Mesendoderm (in vitro differentiated cells): ENCODE measurements at regions not wholly inside any gene's neighbourhood (a gene's known extent, or its start where the extent isn't known, plus 50 kb on each side); places are given as distances from the start of the nearest gene placed in this dataset.
A peak's percentile ranks its signal among the peaks of the same experiment; 100 is the strongest.
"Not testable (repeated sequence)": the region's sequence is repeated elsewhere in the genome, so short reads cannot be mapped to it uniquely, and the experiment has no call there.

ENCODE experiments used
- DNase-seq: peaks from one replicate; pipeline ENCODE4 v3.0.0; 2013
- H2AK5ac ChIP-seq: 2 replicates; pipeline ENCODE4 v1.6.1; 2013; ENCODE audit warnings: low read length, inconsistent platforms
- H2BK120ac ChIP-seq: 2 replicates; pipeline ENCODE4 v1.6.1; 2013; ENCODE audit warnings: low read depth, mild to moderate bottlenecking, low read length, moderate library complexity, mixed read lengths
- H2BK15ac ChIP-seq: replicated peaks from 2 replicates; pipeline ENCODE4 v1.6.1; 2013; ENCODE audit warnings: low read depth, mild to moderate bottlenecking, moderate library complexity
- H2BK5ac ChIP-seq: 2 replicates; pipeline ENCODE4 v1.6.1; 2013; ENCODE audit warnings: low read length, inconsistent platforms
- H3K18ac ChIP-seq: 2 replicates; pipeline ENCODE4 v1.6.1; 2013; ENCODE audit warnings: mild to moderate bottlenecking, low read length, mixed read lengths
- H3K23ac ChIP-seq: one replicate; pipeline ENCODE4 v1.6.1; 2013; ENCODE audit warnings: low read length
- H3K27ac ChIP-seq: 2 replicates; pipeline ENCODE4 v1.5.1; 2013; ENCODE audit warnings: low read depth, mild to moderate bottlenecking, inconsistent platforms, low read length, moderate library complexity
- H3K27me3 ChIP-seq: 2 replicates; pipeline ENCODE4 v1.6.1; 2013; ENCODE audit warnings: low read length, control low read depth, mild to moderate bottlenecking, inconsistent platforms; ENCODE audit not compliant: insufficient read depth, poor library complexity
- H3K36me3 ChIP-seq: 2 replicates; pipeline ENCODE4 v1.6.1; 2013; ENCODE audit warnings: low read length, inconsistent platforms; ENCODE audit not compliant: control insufficient read depth, insufficient read depth
- H3K4ac ChIP-seq: one replicate; pipeline ENCODE4 v1.6.1; 2013; ENCODE audit warnings: low read depth, mild to moderate bottlenecking, low read length, moderate library complexity
- H3K4me1 ChIP-seq: 2 replicates; pipeline ENCODE4 v1.6.1; 2013; ENCODE audit warnings: low read depth, low read length, inconsistent platforms; ENCODE audit not compliant: control insufficient read depth
- H3K4me2 ChIP-seq: 2 replicates; pipeline ENCODE4 v1.6.1; 2013; ENCODE audit warnings: low read length
- H3K4me3 ChIP-seq: 2 replicates; pipeline ENCODE4 v1.5.1; 2013; ENCODE audit warnings: mild to moderate bottlenecking, low read length
- H3K56ac ChIP-seq: one replicate; pipeline ENCODE4 v1.6.1; 2013; ENCODE audit warnings: low read length
- H3K79me1 ChIP-seq: 2 replicates; pipeline ENCODE4 v1.6.1; 2013; ENCODE audit warnings: low read length, inconsistent platforms
- H3K79me2 ChIP-seq: 2 replicates; pipeline ENCODE4 v1.6.1; 2013; ENCODE audit warnings: mild to moderate bottlenecking, low read length; ENCODE audit not compliant: control insufficient read depth, insufficient read depth
- H3K9ac ChIP-seq: 2 replicates; pipeline ENCODE4 v1.6.1; 2013; ENCODE audit warnings: low read length, inconsistent platforms
- H4K5ac ChIP-seq: one replicate; pipeline ENCODE4 v1.6.1; 2013; ENCODE audit warnings: low read length
- H4K8ac ChIP-seq: one replicate; pipeline ENCODE4 v1.6.1; 2013; ENCODE audit warnings: low read depth, mild to moderate bottlenecking, control low read depth, low read length, moderate library complexity
- WGBS: extraction: QIAGEN DNeasy Blood & Tissue Kit; methylation state at CpG from one replicate; pipeline ENCODE4 v1.1.7; 2013; ENCODE audit warnings: low lambda C conversion rate, missing lambda C conversion rate; ENCODE audit not compliant: insufficient coverage; ENCODE audit errors: extremely low coverage; 5-methylcytosine and 5-hydroxymethylcytosine counted together

DNA sequence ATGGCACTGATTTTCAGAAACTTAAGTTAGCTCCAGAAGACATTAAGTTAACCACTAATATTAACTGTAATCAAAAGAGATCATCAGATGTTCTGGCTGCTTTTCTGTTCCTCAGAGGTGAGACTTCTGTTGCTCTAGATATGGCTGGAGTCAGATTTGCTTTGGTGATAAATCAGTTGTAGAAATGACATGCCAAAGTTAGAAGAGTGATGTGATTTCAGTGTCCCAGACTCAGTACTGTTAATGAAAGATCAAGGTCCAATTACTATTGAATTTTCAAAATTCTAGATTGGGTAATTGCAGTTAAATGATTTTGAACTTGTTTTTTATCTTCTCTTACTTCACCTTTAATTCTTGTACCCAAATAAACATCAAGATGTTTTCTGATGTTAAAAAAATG, 402.4 kb upstream of the SYNCRIP start:
- Histone ChIP-seq H3K27me3 (no peaks in the 10 kb centered on the region), H3K4me3 (no peak overlapping the region), H3K4ac (no peak overlapping the region), H3K79me1 (no peaks in the 10 kb centered on the region), H3K4me1 (no peaks in the 10 kb centered on the region), H3K23ac (no peak overlapping the region), H3K9ac (no peak overlapping the region), H4K8ac (no peak overlapping the region), H3K4me2 (no peak overlapping the region), H4K5ac (no peak overlapping the region), H2BK5ac (no peak overlapping the region), H2BK120ac (no peak overlapping the region), H2AK5ac (no peak overlapping the region), H3K36me3 (no peaks in the 10 kb centered on the region), H3K18ac (no peak overlapping the region), H3K27ac (no peak overlapping the region), H2BK15ac (no peak overlapping the region), H3K79me2 (no peaks in the 10 kb centered on the region), H3K56ac (no peak overlapping the region)
- no peak for DNase-seq

DNA sequence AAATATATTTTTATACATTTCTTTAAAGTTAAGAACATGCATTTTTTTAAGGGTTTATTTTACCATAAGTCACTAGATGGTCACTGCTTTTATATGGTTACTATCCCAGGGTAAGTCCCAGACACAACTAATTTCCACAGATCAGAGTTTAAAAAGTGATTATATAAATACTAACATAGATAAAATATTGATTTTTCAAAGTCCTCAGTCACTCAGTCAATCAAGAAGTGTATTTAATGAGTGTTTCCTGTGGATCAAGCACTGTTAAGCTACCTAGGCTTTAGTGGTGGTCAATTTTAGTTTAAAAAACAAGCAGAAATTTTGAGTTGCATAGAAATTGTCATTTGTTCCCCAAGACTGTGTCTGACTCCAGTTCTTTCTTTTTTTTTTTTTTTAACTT, 399.5 kb upstream of the SYNCRIP start:
- Histone ChIP-seq H3K4ac (no peak overlapping the region), H3K23ac (no peak overlapping the region), H3K18ac (no peak overlapping the region), H2BK5ac (no peak overlapping the region), H3K79me1 (no peaks in the 10 kb centered on the region), H3K79me2 (no peaks in the 10 kb centered on the region), H3K4me3 (no peak overlapping the region), H2AK5ac (no peak overlapping the region), H3K4me2 (no peak overlapping the region), H2BK15ac (no peak overlapping the region), H4K8ac (no peak overlapping the region), H3K36me3 (no peaks in the 10 kb centered on the region), H3K27me3 (no peaks in the 10 kb centered on the region), H3K9ac (no peak overlapping the region), H4K5ac (no peak overlapping the region), H2BK120ac (no peak overlapping the region), H3K56ac (no peak overlapping the region), H3K4me1 (no peaks in the 10 kb centered on the region), H3K27ac (no peak overlapping the region)
- no peak for DNase-seq

DNA sequence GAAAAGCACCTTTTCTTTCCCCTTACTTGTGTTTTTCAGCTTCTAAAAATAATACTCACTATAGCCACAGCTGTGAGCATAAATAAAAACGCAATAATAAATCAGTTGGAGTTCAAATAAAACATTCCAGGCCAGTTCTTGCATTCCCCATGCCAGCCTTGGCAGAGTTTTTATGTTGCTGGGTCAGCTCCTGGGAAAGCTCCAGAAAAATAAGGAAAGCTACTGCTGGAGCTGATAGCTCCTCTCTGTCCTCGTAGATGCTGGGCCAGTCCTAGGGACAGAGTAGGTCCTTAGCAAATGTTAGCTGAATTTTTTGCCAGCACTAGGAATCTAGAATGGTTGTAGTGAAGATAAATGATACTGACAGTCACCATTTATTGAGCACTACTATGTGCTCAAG, 389.0 kb upstream of the SYNCRIP start:
- Histone ChIP-seq H3K4me2 (no peak overlapping the region), H2BK5ac (no peak overlapping the region), H3K27me3 (no peaks in the 10 kb centered on the region), H2BK120ac (no peak overlapping the region), H3K56ac (no peak overlapping the region), H3K18ac (no peak overlapping the region), H3K4ac (no peak overlapping the region), H2AK5ac (no peak overlapping the region), H4K8ac (no peak overlapping the region), H2BK15ac (no peak overlapping the region), H3K9ac (no peak overlapping the region), H3K79me1 (no peaks in the 10 kb centered on the region), H3K79me2 (no peaks in the 10 kb centered on the region), H4K5ac (no peak overlapping the region), H3K36me3 (no peaks in the 10 kb centered on the region), H3K27ac (no peak overlapping the region), H3K4me1 (no peaks in the 10 kb centered on the region), H3K4me3 (no peak overlapping the region), H3K23ac (no peak overlapping the region)
- no peak for DNase-seq
- no CpG with 5 or more reads among the region's 2 CpGs for WGBS

DNA sequence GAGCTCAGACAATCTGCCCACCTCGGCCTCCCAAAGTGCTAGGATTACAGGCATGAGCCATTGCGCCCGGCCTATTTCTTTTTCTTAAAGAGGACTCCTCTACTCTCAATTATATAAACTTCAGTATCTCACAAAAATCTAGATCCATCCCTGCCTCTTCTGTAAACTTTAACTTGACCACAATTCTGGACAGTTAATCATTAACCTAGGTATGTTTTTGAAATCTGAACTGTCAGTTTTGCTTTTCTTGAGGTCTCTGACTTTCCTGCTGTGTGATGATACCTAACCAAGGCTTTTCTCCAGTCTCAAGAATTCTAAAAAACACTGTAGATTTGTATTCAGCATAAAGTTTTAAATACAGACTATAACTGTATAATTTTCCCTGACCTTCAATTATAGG, 388.2 kb upstream of the SYNCRIP start:
- Histone ChIP-seq H3K27me3 (no peaks in the 10 kb centered on the region), H3K56ac (no peak overlapping the region), H4K5ac (no peak overlapping the region), H3K23ac (no peak overlapping the region), H4K8ac (no peak overlapping the region), H2BK5ac (no peak overlapping the region), H3K18ac (no peak overlapping the region), H2BK120ac (no peak overlapping the region), H3K79me1 (no peaks in the 10 kb centered on the region), H3K4me2 (no peak overlapping the region), H3K4me1 (no peaks in the 10 kb centered on the region), H3K79me2 (no peaks in the 10 kb centered on the region), H2AK5ac (no peak overlapping the region), H3K36me3 (no peaks in the 10 kb centered on the region), H3K27ac (no peak overlapping the region), H3K4ac (no peak overlapping the region), H3K9ac (no peak overlapping the region), H2BK15ac (no peak overlapping the region), H3K4me3 (no peak overlapping the region)
- no peak for DNase-seq
- no CpG with 5 or more reads among the region's 3 CpGs for WGBS

DNA sequence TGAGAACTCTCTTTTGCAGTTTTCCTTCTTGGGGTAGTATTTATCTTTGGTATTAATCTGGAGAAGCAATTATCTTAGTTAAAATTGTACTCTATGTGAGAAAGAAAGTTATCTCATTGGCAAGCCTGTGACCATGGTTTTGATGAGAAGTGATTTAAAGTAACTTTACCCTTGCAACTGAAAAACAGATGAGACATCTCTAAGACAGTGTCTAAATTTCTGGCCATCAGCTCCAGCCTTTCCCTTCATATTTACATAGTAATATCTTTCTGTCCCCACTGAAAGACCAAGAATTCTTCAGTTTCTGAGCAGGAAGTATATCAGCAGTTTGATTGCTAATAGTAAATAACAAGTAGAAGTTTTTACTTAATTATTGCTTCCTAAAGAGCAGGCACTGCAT, 386.1 kb upstream of the SYNCRIP start:
- no peak overlapping the region for H4K5ac ChIP-seq
- H3K4ac ChIP-seq = no peak overlapping the region
- H3K79me1 ChIP-seq = no peaks in the 10 kb centered on the region
- no peak overlapping the region for H2BK5ac ChIP-seq
- H2BK15ac ChIP-seq = peak overlapping the region; percentile 74
- no peaks in the 10 kb centered on the region for H3K36me3 ChIP-seq
- H3K4me2 ChIP-seq = no peak overlapping the region
- no peak overlapping the region for H2BK120ac ChIP-seq
- H3K27ac ChIP-seq = no peak overlapping the region
- H4K8ac ChIP-seq = no peak overlapping the region
- no peaks in the 10 kb centered on the region for H3K79me2 ChIP-seq
- no peak for DNase-seq
- no peak overlapping the region for H3K56ac ChIP-seq
- H3K9ac ChIP-seq = no peak overlapping the region
- H3K23ac ChIP-seq = no peak overlapping the region
- no peak overlapping the region for H3K4me3 ChIP-seq
- H3K4me1 ChIP-seq = no peaks in the 10 kb centered on the region
- no peak overlapping the region for H2AK5ac ChIP-seq
- H3K27me3 ChIP-seq = no peaks in the 10 kb centered on the region
- no peak overlapping the region for H3K18ac ChIP-seq

DNA sequence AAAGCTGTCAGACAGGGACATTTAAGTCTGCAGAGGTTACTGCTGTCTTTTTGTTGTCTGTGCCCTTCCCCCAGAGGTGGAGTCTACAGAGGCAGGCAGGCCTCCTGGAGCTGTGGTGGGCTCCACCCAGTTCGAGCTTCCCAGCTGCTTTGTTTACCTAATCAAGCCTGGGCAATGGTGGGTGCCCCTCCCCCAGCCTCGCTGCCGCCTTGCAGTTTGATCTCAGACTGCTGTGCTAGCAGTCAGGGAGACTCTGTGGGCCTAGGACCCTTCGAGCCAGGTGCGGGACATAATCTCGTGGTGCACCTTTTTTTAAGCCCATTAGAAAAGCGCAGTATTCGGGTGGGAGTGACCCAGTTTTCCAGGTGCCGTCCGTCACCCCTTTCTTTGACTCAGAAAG, 384.2 kb upstream of the SYNCRIP start:
- H3K4me3 ChIP-seq, H3K23ac ChIP-seq, H2BK5ac ChIP-seq, H3K9ac ChIP-seq, H3K36me3 ChIP-seq, H2AK5ac ChIP-seq, H4K5ac ChIP-seq, H3K79me2 ChIP-seq, H4K8ac ChIP-seq, H3K4ac ChIP-seq, H3K4me1 ChIP-seq, H2BK15ac ChIP-seq, H3K18ac ChIP-seq, H3K79me1 ChIP-seq, H3K27ac ChIP-seq, H3K56ac ChIP-seq, DNase-seq, H3K27me3 ChIP-seq, H3K4me2 ChIP-seq, H2BK120ac ChIP-seq: not testable (repeated sequence)
- no CpG with 5 or more reads among the region's 10 CpGs for WGBS
